GM18519 (cell line): ENCODE measurements at regions not wholly inside any gene's neighbourhood (a gene's known extent, or its start where the extent isn't known, plus 50 kb on each side); places are given as distances from the start of the nearest gene placed in this dataset.
"Not testable (repeated sequence)": the region's sequence is repeated elsewhere in the genome, so short reads cannot be mapped to it uniquely, and the experiment has no call there.

Experiments
- ATAC-seq: cut with Tn5 transposase; IDR thresholded peaks from one replicate; pipeline ENCODE4 v1.9.1; 2021; ENCODE audit warnings: mild to moderate bottlenecking, moderate library complexity; ENCODE audit not compliant: unreplicated experiment, low FRiP score

- ATAC-seq, result no peak
Measured at GRCh38 chr13:44887515-44887914, 101.8 kb downstream of the NUFIP1 start.

- ATAC-seq, result no peak
Measured at GRCh38 chr13:44884076-44884729, 105.1 kb downstream of the NUFIP1 start.

- no peak for ATAC-seq
Measured at GRCh38 chr13:44879452-44880058, 109.7 kb downstream of the NUFIP1 start.

GRCh38 chr13:44876782-44877324 is 112.4 kb downstream of the NUFIP1 start:
- no peak for ATAC-seq

- ATAC-seq, result no peak
Measured at GRCh38 chr13:44874886-44875630, 114.2 kb downstream of the NUFIP1 start.

GRCh38 chr13:44874176-44874575 is 115.1 kb downstream of the NUFIP1 start:
- ATAC-seq, result no peak

GRCh38 chr13:44873461-44873860 is 115.8 kb downstream of the NUFIP1 start:
- ATAC-seq, result no peak

- no peak for ATAC-seq
Measured at GRCh38 chr13:44872751-44873150, 116.5 kb downstream of the NUFIP1 start.

- ATAC-seq, result no peak
Measured at GRCh38 chr13:44870456-44870929, 118.8 kb downstream of the NUFIP1 start.

GRCh38 chr13:44869167-44869566 is 120.1 kb downstream of the NUFIP1 start:
- no peak for ATAC-seq

- ATAC-seq, result peak; percentile 90
Measured at GRCh38 chr13:44868397-44868796, 120.9 kb downstream of the NUFIP1 start.

- no peak for ATAC-seq
Measured at GRCh38 chr13:44867825-44868224, 121.4 kb downstream of the NUFIP1 start.

- no peak for ATAC-seq
Measured at GRCh38 chr13:44866411-44866911, 122.8 kb downstream of the NUFIP1 start.

- no peak for ATAC-seq
Measured at GRCh38 chr13:44865722-44866410, 123.4 kb downstream of the NUFIP1 start.

GRCh38 chr13:44863641-44864040 is 125.6 kb downstream of the NUFIP1 start:
- ATAC-seq, result not testable (repeated sequence)

GRCh38 chr13:44860454-44860853 is 128.8 kb downstream of the NUFIP1 start:
- ATAC-seq, result no peak

- ATAC-seq, result no peak
Measured at GRCh38 chr13:44857736-44858135, 131.5 kb downstream of the NUFIP1 start.

GRCh38 chr13:44857061-44857460 is 132.2 kb downstream of the NUFIP1 start:
- ATAC-seq, result no peak

GRCh38 chr13:44855860-44856259 is 133.4 kb downstream of the NUFIP1 start:
- no peak for ATAC-seq

GRCh38 chr13:44854313-44855060 is 134.8 kb downstream of the NUFIP1 start:
- ATAC-seq, result no peak
